ENCODE measurements at regions not wholly inside any gene's neighbourhood (a gene's known extent, or its start where the extent isn't known, plus 50 kb on each side); places are given as distances from the start of the nearest gene placed in this dataset.
"Not testable (repeated sequence)": the region's sequence is repeated elsewhere in the genome, so short reads cannot be mapped to it uniquely, and the experiment has no call there.

GRCh38 chr4:18419780-18420179 lies 398.2 kb upstream of the LCORL start:
- Histone ChIP-seq H3K4me3 (ENCODE audit: low read length in 2 of 2) (no peak overlapping the region), H3K36me3 (ENCODE audit: control insufficient read depth in 2 of 2, insufficient read depth in 2 of 2, low read length in 2 of 2) (no peaks in the 10 kb centered on the region), H3K27me3 (ENCODE audit: control insufficient read depth in 1 of 2, insufficient read depth in 2 of 2, low read length in 2 of 2) (no peaks in the 10 kb centered on the region), H3K27ac (ENCODE audit: low read length) (no peak overlapping the region), H3K9me3 (ENCODE audit: control insufficient read depth in 2 of 2, low read length in 2 of 2) (no peaks in the 10 kb centered on the region), H3K9ac (ENCODE audit: low read length in 2 of 2) (no peak overlapping the region), H3K4me1 (ENCODE audit: control insufficient read depth, insufficient read depth, low read length) (no peaks in the 10 kb centered on the region)

- not testable (repeated sequence) for H3K27me3 ChIP-seq (ENCODE audit: control insufficient read depth in 1 of 2, insufficient read depth in 2 of 2, low read length in 2 of 2); H3K9me3 ChIP-seq (ENCODE audit: control insufficient read depth in 2 of 2, low read length in 2 of 2); H3K36me3 ChIP-seq (ENCODE audit: control insufficient read depth in 2 of 2, insufficient read depth in 2 of 2, low read length in 2 of 2); H3K4me1 ChIP-seq (ENCODE audit: control insufficient read depth, insufficient read depth, low read length); H3K4me3 ChIP-seq (ENCODE audit: low read length in 2 of 2); H3K27ac ChIP-seq (ENCODE audit: low read length); H3K9ac ChIP-seq (ENCODE audit: low read length in 2 of 2)
These were observed 396.8 kb upstream of the LCORL start for GRCh38 chr4:18418195-18418898.

- not testable (repeated sequence) for H3K27ac ChIP-seq (ENCODE audit: low read length); H3K4me3 ChIP-seq (ENCODE audit: low read length in 2 of 2); H3K4me1 ChIP-seq (ENCODE audit: control insufficient read depth, insufficient read depth, low read length); H3K27me3 ChIP-seq (ENCODE audit: control insufficient read depth in 1 of 2, insufficient read depth in 2 of 2, low read length in 2 of 2); H3K9me3 ChIP-seq (ENCODE audit: control insufficient read depth in 2 of 2, low read length in 2 of 2); H3K36me3 ChIP-seq (ENCODE audit: control insufficient read depth in 2 of 2, insufficient read depth in 2 of 2, low read length in 2 of 2); H3K9ac ChIP-seq (ENCODE audit: low read length in 2 of 2)
These were observed 396.1 kb upstream of the LCORL start for GRCh38 chr4:18417651-18418050.

GRCh38 chr4:18406264-18406663 lies 384.7 kb upstream of the LCORL start:
- Histone ChIP-seq H3K4me3 (ENCODE audit: low read length in 2 of 2) (no peak overlapping the region), H3K36me3 (ENCODE audit: control insufficient read depth in 2 of 2, insufficient read depth in 2 of 2, low read length in 2 of 2) (no peaks in the 10 kb centered on the region), H3K27ac (ENCODE audit: low read length) (no peak overlapping the region), H3K27me3 (ENCODE audit: control insufficient read depth in 1 of 2, insufficient read depth in 2 of 2, low read length in 2 of 2) (no peaks in the 10 kb centered on the region), H3K4me1 (ENCODE audit: control insufficient read depth, insufficient read depth, low read length) (no peaks in the 10 kb centered on the region), H3K9ac (ENCODE audit: low read length in 2 of 2) (no peak overlapping the region), H3K9me3 (ENCODE audit: control insufficient read depth in 2 of 2, low read length in 2 of 2) (no peaks in the 10 kb centered on the region)

GRCh38 chr4:18405054-18405453 lies 383.5 kb upstream of the LCORL start:
- H3K27ac ChIP-seq (ENCODE audit: low read length), result no peak overlapping the region
- H3K9me3 ChIP-seq (ENCODE audit: control insufficient read depth in 2 of 2, low read length in 2 of 2), result no peaks in the 10 kb centered on the region
- no peaks in the 10 kb centered on the region for H3K4me1 ChIP-seq (ENCODE audit: control insufficient read depth, insufficient read depth, low read length)
- H3K36me3 ChIP-seq (ENCODE audit: control insufficient read depth in 2 of 2, insufficient read depth in 2 of 2, low read length in 2 of 2), result no peaks in the 10 kb centered on the region
- H3K9ac ChIP-seq (ENCODE audit: low read length in 2 of 2), result no peak overlapping the region
- no peaks in the 10 kb centered on the region for H3K27me3 ChIP-seq (ENCODE audit: control insufficient read depth in 1 of 2, insufficient read depth in 2 of 2, low read length in 2 of 2)
- no peak overlapping the region for H3K4me3 ChIP-seq (ENCODE audit: low read length in 2 of 2)

- Histone ChIP-seq H3K4me1 (ENCODE audit: control insufficient read depth, insufficient read depth, low read length) (no peaks in the 10 kb centered on the region), H3K4me3 (ENCODE audit: low read length in 2 of 2) (no peak overlapping the region), H3K36me3 (ENCODE audit: control insufficient read depth in 2 of 2, insufficient read depth in 2 of 2, low read length in 2 of 2) (no peaks in the 10 kb centered on the region), H3K27ac (ENCODE audit: low read length) (no peak overlapping the region), H3K27me3 (ENCODE audit: control insufficient read depth in 1 of 2, insufficient read depth in 2 of 2, low read length in 2 of 2) (no peaks in the 10 kb centered on the region), H3K9ac (ENCODE audit: low read length in 2 of 2) (no peak overlapping the region), H3K9me3 (ENCODE audit: control insufficient read depth in 2 of 2, low read length in 2 of 2) (no peaks in the 10 kb centered on the region)
These were observed 383.1 kb upstream of the LCORL start for GRCh38 chr4:18404642-18405041.

GRCh38 chr4:18403327-18403726 lies 381.8 kb upstream of the LCORL start:
- Histone ChIP-seq H3K27ac (ENCODE audit: low read length) (no peak overlapping the region), H3K4me3 (ENCODE audit: low read length in 2 of 2) (no peak overlapping the region), H3K36me3 (ENCODE audit: control insufficient read depth in 2 of 2, insufficient read depth in 2 of 2, low read length in 2 of 2) (no peaks in the 10 kb centered on the region), H3K9ac (ENCODE audit: low read length in 2 of 2) (no peak overlapping the region), H3K9me3 (ENCODE audit: control insufficient read depth in 2 of 2, low read length in 2 of 2) (no peaks in the 10 kb centered on the region), H3K4me1 (ENCODE audit: control insufficient read depth, insufficient read depth, low read length) (no peaks in the 10 kb centered on the region), H3K27me3 (ENCODE audit: control insufficient read depth in 1 of 2, insufficient read depth in 2 of 2, low read length in 2 of 2) (no peaks in the 10 kb centered on the region)

GRCh38 chr4:18401868-18402267 lies 380.3 kb upstream of the LCORL start:
- Histone ChIP-seq H3K4me1 (ENCODE audit: control insufficient read depth, insufficient read depth, low read length) (no peaks in the 10 kb centered on the region), H3K4me3 (ENCODE audit: low read length in 2 of 2) (no peak overlapping the region), H3K9me3 (ENCODE audit: control insufficient read depth in 2 of 2, low read length in 2 of 2) (no peaks in the 10 kb centered on the region), H3K27ac (ENCODE audit: low read length) (no peak overlapping the region), H3K27me3 (ENCODE audit: control insufficient read depth in 1 of 2, insufficient read depth in 2 of 2, low read length in 2 of 2) (no peaks in the 10 kb centered on the region), H3K9ac (ENCODE audit: low read length in 2 of 2) (no peak overlapping the region), H3K36me3 (ENCODE audit: control insufficient read depth in 2 of 2, insufficient read depth in 2 of 2, low read length in 2 of 2) (no peaks in the 10 kb centered on the region)

GRCh38 chr4:18401425-18401824 lies 379.9 kb upstream of the LCORL start:
- Histone ChIP-seq H3K9me3 (ENCODE audit: control insufficient read depth in 2 of 2, low read length in 2 of 2) (no peaks in the 10 kb centered on the region), H3K4me3 (ENCODE audit: low read length in 2 of 2) (no peak overlapping the region), H3K27me3 (ENCODE audit: control insufficient read depth in 1 of 2, insufficient read depth in 2 of 2, low read length in 2 of 2) (no peaks in the 10 kb centered on the region), H3K27ac (ENCODE audit: low read length) (no peak overlapping the region), H3K9ac (ENCODE audit: low read length in 2 of 2) (no peak overlapping the region), H3K36me3 (ENCODE audit: control insufficient read depth in 2 of 2, insufficient read depth in 2 of 2, low read length in 2 of 2) (no peaks in the 10 kb centered on the region), H3K4me1 (ENCODE audit: control insufficient read depth, insufficient read depth, low read length) (no peaks in the 10 kb centered on the region)

GRCh38 chr4:18398661-18399060 lies 377.1 kb upstream of the LCORL start:
- Histone ChIP-seq H3K36me3 (ENCODE audit: control insufficient read depth in 2 of 2, insufficient read depth in 2 of 2, low read length in 2 of 2) (no peaks in the 10 kb centered on the region), H3K4me3 (ENCODE audit: low read length in 2 of 2) (no peak overlapping the region), H3K27me3 (ENCODE audit: control insufficient read depth in 1 of 2, insufficient read depth in 2 of 2, low read length in 2 of 2) (no peaks in the 10 kb centered on the region), H3K9ac (ENCODE audit: low read length in 2 of 2) (no peak overlapping the region), H3K27ac (ENCODE audit: low read length) (no peak overlapping the region), H3K4me1 (ENCODE audit: control insufficient read depth, insufficient read depth, low read length) (no peaks in the 10 kb centered on the region), H3K9me3 (ENCODE audit: control insufficient read depth in 2 of 2, low read length in 2 of 2) (no peaks in the 10 kb centered on the region)

- H3K4me1 ChIP-seq (ENCODE audit: control insufficient read depth, insufficient read depth, low read length), result no peaks in the 10 kb centered on the region
- H3K27ac ChIP-seq (ENCODE audit: low read length), result no peak overlapping the region
These were observed 376.3 kb upstream of the LCORL start for GRCh38 chr4:18397681-18398390.

More at GRCh38 chr4:18397681-18398390, 376.3 kb upstream of the LCORL start:
- H3K36me3 ChIP-seq (ENCODE audit: control insufficient read depth in 2 of 2, insufficient read depth in 2 of 2, low read length in 2 of 2), result no peaks in the 10 kb centered on the region
- H3K9ac ChIP-seq (ENCODE audit: low read length in 2 of 2), result no peak overlapping the region
- H3K4me3 ChIP-seq (ENCODE audit: low read length in 2 of 2), result no peak overlapping the region
- H3K9me3 ChIP-seq (ENCODE audit: control insufficient read depth in 2 of 2, low read length in 2 of 2), result no peaks in the 10 kb centered on the region
- H3K27me3 ChIP-seq (ENCODE audit: control insufficient read depth in 1 of 2, insufficient read depth in 2 of 2, low read length in 2 of 2), result no peaks in the 10 kb centered on the region
